Endothelial cell of umbilical vein (primary cell): ENCODE measurements at regions not wholly inside any gene's neighbourhood (a gene's known extent, or its start where the extent isn't known, plus 50 kb on each side); places are given as distances from the start of the nearest gene placed in this dataset. TPM values are rescaled to one million over a fixed set of nuclear protein-coding genes. Genes with fewer than 3 reads are reported as not detected.

Experiments used
- BruUV-seq: library from RNA; stranded (reverse); fragments of 400-500 nt; replicated peaks from 2 replicates; lab custom pipeline; 2021; lab: Mats Ljungman, UMichigan
- CTCF ChIA-PET: fragments of 300-600, 350-600 bp; sonication (Branson Sonifier 250); formaldehyde crosslinking; loops from one replicate; lab custom pipeline; 2021; ENCODE audit warnings: antibody characterized with exemption, inconsistent platforms; lab: Charles Lee
- POLR2A ChIA-PET: fragments of 300-600, 350-600 bp; sonication (Branson Sonifier 250); formaldehyde crosslinking; loops from one replicate; lab custom pipeline; 2021; ENCODE audit warnings: antibody characterized with exemption, inconsistent platforms; lab: Charles Lee
- DNase-seq: peaks from one replicate; pipeline ENCODE4 v3.0.0-alpha.2; 2011; ENCODE audit warnings: low read depth, low spot score
- FAIRE-seq: peaks from 2 replicates; lab custom pipeline; 2011; peaks lifted over from hg19 to GRCh38; lab: Jason Lieb, UNC
- H2AFZ ChIP-seq: 2 replicates; pipeline ENCODE4 v1.6.0; 2012; ENCODE audit warnings: low read depth, low read length, control low read depth, inconsistent platforms
- H3K27ac ChIP-seq: 2 replicates; pipeline ENCODE4 v1.5.1; 2011; ENCODE audit warnings: low read depth, mild to moderate bottlenecking, control low read depth, low read length, moderate library complexity; ENCODE audit not compliant: insufficient read depth
- H3K27me3 ChIP-seq, 2 experiments: 2 replicates each; pipeline versions ENCODE4 v1.6.0 to v1.6.1; 2011; ENCODE audit warnings: low read length in 2 of 2, mixed read lengths in 1 of 2; ENCODE audit not compliant: control insufficient read depth in 2 of 2, insufficient read depth in 2 of 2
- H3K36me3 ChIP-seq, 2 experiments: 2 replicates in 1 of 2; 3 replicates in 1 of 2; pipeline ENCODE4 v1.5.1; 2011; ENCODE audit warnings: low read length in 2 of 2, mild to moderate bottlenecking in 1 of 2, moderate library complexity in 1 of 2; ENCODE audit not compliant: control insufficient read depth in 2 of 2, insufficient read depth in 2 of 2; ENCODE audit errors: extremely low read depth in 1 of 2
- H3K4me1 ChIP-seq: 3 replicates; pipeline ENCODE4 v1.5.1; 2011; ENCODE audit warnings: mild to moderate bottlenecking, low read length; ENCODE audit not compliant: control insufficient read depth, insufficient read depth; ENCODE audit errors: extremely low read depth
- H3K4me2 ChIP-seq: 2 replicates; pipeline ENCODE4 v1.6.1; 2011; ENCODE audit warnings: low read length, control low read depth, mixed read lengths; ENCODE audit not compliant: insufficient read depth
- H3K4me3 ChIP-seq, 3 experiments: fragments of 200-600 bp in 1 of 3; sonication (generic), shearing (Covaris generic) in 1 of 3; replicated peaks in 1 of 3; 2 replicates each; pipeline ENCODE4 v1.5.1; 2011 to 2016; ENCODE audit warnings: control low read depth in 3 of 3, low read length in 3 of 3, mild to moderate bottlenecking in 2 of 3, inconsistent platforms in 1 of 3, low read depth in 1 of 3, moderate library complexity in 1 of 3; ENCODE audit not compliant: insufficient read depth in 1 of 3
- H3K79me2 ChIP-seq: 2 replicates; pipeline ENCODE4 v1.6.0; 2012; ENCODE audit warnings: low read length, inconsistent platforms; ENCODE audit not compliant: control insufficient read depth, insufficient read depth
- H3K9ac ChIP-seq: replicated peaks from 2 replicates; pipeline ENCODE3; 2011; ENCODE audit warnings: low read length, control low read depth; ENCODE audit not compliant: insufficient read depth; ENCODE audit errors: extremely low read depth
- H3K9me1 ChIP-seq: replicated peaks from 3 replicates; pipeline ENCODE4 v1.6.0; 2011; ENCODE audit warnings: mild to moderate bottlenecking, low read length; ENCODE audit not compliant: control insufficient read depth, insufficient read depth; ENCODE audit errors: extremely low read depth
- H3K9me3 ChIP-seq: replicated peaks from 2 replicates; pipeline ENCODE4 v1.5.1; 2012; ENCODE audit warnings: low read length, inconsistent platforms; ENCODE audit not compliant: control insufficient read depth, insufficient read depth
- H4K20me1 ChIP-seq: replicated peaks from 2 replicates; pipeline ENCODE3; 2011; ENCODE audit warnings: mild to moderate bottlenecking, low read length; ENCODE audit not compliant: control insufficient read depth, insufficient read depth; ENCODE audit errors: extremely low read depth
- CTCF ChIP-seq, 2 donors: IDR thresholded peaks; 1 replicate in 1 of 2; 2 replicates in 1 of 2; pipeline ENCODE4 v1.5.1; 2011; ENCODE audit warnings: low read length in 2 of 2, mild to moderate bottlenecking in 2 of 2, moderate library complexity in 2 of 2, control low read depth in 1 of 2, inconsistent platforms in 1 of 2, low read depth in 1 of 2; ENCODE audit not compliant: insufficient read depth in 1 of 2; ENCODE audit errors: extremely low read depth in 1 of 2
- EZH2 ChIP-seq: IDR thresholded peaks from 2 replicates; pipeline ENCODE4 v1.6.1; 2012; ENCODE audit warnings: borderline replicate concordance, low read depth, mild to moderate bottlenecking, moderate library complexity, low read length, inconsistent platforms; ENCODE audit not compliant: severe bottlenecking
- FOS ChIP-seq: IDR thresholded peaks from 2 replicates; pipeline ENCODE4 v1.6.1; 2011; ENCODE audit warnings: mild to moderate bottlenecking, low read length, moderate library complexity, borderline replicate concordance; ENCODE audit not compliant: insufficient read depth
- POLR2A ChIP-seq: IDR thresholded peaks from 2 replicates; pipeline ENCODE4 v1.6.1; 2012; ENCODE audit warnings: low read depth, mild to moderate bottlenecking, control low read depth, low read length
- POLR2AphosphoS5 ChIP-seq: IDR thresholded peaks from 2 replicates; pipeline ENCODE4 v1.6.1; 2012; ENCODE audit warnings: low read depth, mild to moderate bottlenecking, control low read depth, low read length, moderate library complexity; ENCODE audit not compliant: insufficient read depth
- dilution Hi-C: fragments of 300-500 bp; cut with MboI; formaldehyde crosslinking; loops from one replicate; pipeline ENCODE4 v1.15.0; 2019; ENCODE audit warnings: low sequenced_read_pairs; ENCODE audit not compliant: extremely low pct_ligation_motif_present
- intact Hi-C: fragments of 100-400 bp; cut with micrococcal nuclease; formaldehyde crosslinking; loops from one replicate; pipeline ENCODE4 v1.10.0; 2022
- microRNA-seq: library from miRNA; unstranded; fragments of <30 nt; microRNA quantifications from one replicate; pipeline ENCODE4 v1.2.0, GENCODE V29; 2021; ENCODE audit warnings: borderline number of aligned reads, borderline replicate concordance
- small RNA-seq: library from RNA; depleted of rRNA; stranded (forward); fragments of <200 nt; gene quantifications from one replicate; pipeline ENCODE3, GENCODE V24; 2012; ENCODE audit warnings: low replicate concordance, low read depth; ENCODE audit not compliant: insufficient read depth, insufficient read length

DNA sequence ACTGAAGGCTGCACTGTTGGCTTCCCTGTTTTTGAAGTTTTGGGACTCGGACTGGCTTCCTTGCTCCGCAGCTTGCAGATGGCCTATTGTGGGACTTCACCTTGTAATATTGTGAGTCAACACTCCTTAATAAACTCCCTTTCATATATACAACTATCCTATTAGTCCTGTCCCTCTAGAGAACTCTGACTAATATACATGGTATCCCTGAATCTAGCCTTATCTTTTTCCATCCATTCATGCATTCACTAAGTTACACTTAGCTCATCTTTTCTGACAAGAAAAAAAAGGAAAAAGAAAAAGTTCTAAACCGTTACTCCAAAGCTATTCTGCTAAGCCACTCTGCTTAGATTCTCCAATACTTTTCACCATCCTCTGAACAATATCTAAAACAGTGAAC is 1260.2 kb upstream of the PCDH7 start:
- DNase-seq (no peak), FAIRE-seq (no peak)
- Histone ChIP-seq H4K20me1 (no peaks in the 10 kb centered on the region), H3K4me3 (no peak overlapping the region), H3K9me3 (no peaks in the 10 kb centered on the region), H3K9me1 (no peaks in the 10 kb centered on the region), H3K27me3 (no peaks in the 10 kb centered on the region), H2AFZ (no peak overlapping the region), H3K4me1 (no peaks in the 10 kb centered on the region), H3K27ac (no peak overlapping the region), H3K9ac (no peak overlapping the region), H3K36me3 (no peaks in the 10 kb centered on the region), H3K79me2 (no peaks in the 10 kb centered on the region), H3K4me2 (no peak overlapping the region)
- POLR2A ChIA-PET: no interaction called here
- dilution Hi-C loops: no loop called here
- CTCF ChIA-PET: interaction anchor here (1.3 kb wide), 2 partner anchors 10 to 12 kb away, joined by 3 to 4 read pairs; no protein-coding TSS in a partner anchor
- intact Hi-C loops: no loop called here
- no TSS peak for BruUV-seq
- no peak for TF ChIP-seq POLR2A

- FAIRE-seq (no peak), DNase-seq (no peak)
- H3K4me2 ChIP-seq: no peak overlapping the region
- no peaks in the 10 kb centered on the region for H3K9me1 ChIP-seq
- no peak overlapping the region for H3K4me3 ChIP-seq
- H3K4me1 ChIP-seq: no peaks in the 10 kb centered on the region
- no peak overlapping the region for H2AFZ ChIP-seq
- ChIA-PET CTCF (interaction anchor here (1.4 kb wide), 1 partner anchor 14 kb away, joined by 3 read pairs; no protein-coding TSS in a partner anchor), POLR2A (no interaction called here)
- no peak overlapping the region for H3K9ac ChIP-seq
- dilution Hi-C loops (no loop called here), intact Hi-C loops (no loop called here)
- H4K20me1 ChIP-seq: no peaks in the 10 kb centered on the region
- TF ChIP-seq POLR2AphosphoS5: no peak
- TF ChIP-seq CTCF (IDR thresholded peaks at IDR 0.05; ENCODE audit: extremely low read depth in 1 of 2, insufficient read depth in 1 of 2, low read depth in 1 of 2, low read length in 2 of 2): no peak
- no peak for TF ChIP-seq EZH2
- TF ChIP-seq FOS: no peak
- no peaks in the 10 kb centered on the region for H3K79me2 ChIP-seq
- no peaks in the 10 kb centered on the region for H3K36me3 ChIP-seq
- no TSS peak for BruUV-seq
- H3K9me3 ChIP-seq: no peaks in the 10 kb centered on the region
- H3K27me3 ChIP-seq: no peaks in the 10 kb centered on the region
- H3K27ac ChIP-seq: no peak overlapping the region
Observed at GRCh38 chr4:29467044-29467717, 1253.0 kb upstream of the PCDH7 start.

Small RNA genes in the stretch of these regions (microRNA-seq; reads per million reads assigned to microRNA genes)
- gene MIR4275: not detected

Small RNA genes in the stretch of these regions (small RNA-seq; reads per million reads assigned to genes)
- gene RF00019 (not detected), gene RN7SL101P (not detected)
